ENCODE measurements at regions not wholly inside any gene's neighbourhood (a gene's known extent, or its start where the extent isn't known, plus 50 kb on each side); places are given as distances from the start of the nearest gene placed in this dataset.

GRCh38 chr2:142649581-142649980 is 227.9 kb upstream of the KYNU start:
- no peak for FAIRE-seq

More at GRCh38 chr2:142649581-142649980, 227.9 kb upstream of the KYNU start:
- H2BK5ac ChIP-seq (ENCODE audit: low read depth, low read length), result no peak overlapping the region
- H4K5ac ChIP-seq (ENCODE audit: insufficient read length, low read depth, low read length), result no peak overlapping the region
- no peak overlapping the region for H2BK20ac ChIP-seq (ENCODE audit: low read length)
- POLR2A ChIA-PET (ENCODE audit: partially characterized antibody), result no interaction called here
- no peaks in the 10 kb centered on the region for H3K27me3 ChIP-seq (replicated peaks in 1 of 4; ENCODE audit: control insufficient read depth in 3 of 4, extremely low read depth in 1 of 4, insufficient read depth in 3 of 4, low read length in 3 of 4)
- H3K79me1 ChIP-seq (ENCODE audit: low read depth, low read length), result no peaks in the 10 kb centered on the region
- H2AK5ac ChIP-seq (ENCODE audit: low read depth, low read length), result no peak overlapping the region
- no peak overlapping the region for H3K23ac ChIP-seq (ENCODE audit: insufficient read length)
- H3K56ac ChIP-seq (replicated peaks; ENCODE audit: insufficient read length, low read depth, low read length), result no peak overlapping the region
- CTCF ChIA-PET (ENCODE audit: partially characterized antibody), result interaction anchor here (0.9 kb wide), 1 partner anchor 458 kb away, joined by 3 read pairs; no protein-coding TSS in a partner anchor
- H2BK12ac ChIP-seq (ENCODE audit: low read depth, low read length), result no peak overlapping the region
- H3K79me2 ChIP-seq (ENCODE audit: control insufficient read depth in 1 of 2, insufficient read depth in 2 of 2, low read length in 2 of 2), result no peaks in the 10 kb centered on the region
- no peak overlapping the region for H3K4me2 ChIP-seq (ENCODE audit: insufficient read depth in 1 of 2, low read depth in 2 of 2, low read length in 2 of 2)
- no peak overlapping the region for H3K18ac ChIP-seq (ENCODE audit: extremely low read depth, low read length)
- no peaks in the 10 kb centered on the region for H3K23me2 ChIP-seq (ENCODE audit: low read depth, low read length)
- no peak overlapping the region for H3K4me3 ChIP-seq (ENCODE audit: extremely low read depth in 1 of 4, insufficient read depth in 2 of 4, low read depth in 3 of 4, low read length in 4 of 4)
- no peaks in the 10 kb centered on the region for H4K20me1 ChIP-seq (replicated peaks in 1 of 2; ENCODE audit: control insufficient read depth in 1 of 2, insufficient read depth in 2 of 2, low read length in 2 of 2)
- H3K9ac ChIP-seq (replicated peaks in 1 of 4; ENCODE audit: extremely low read depth in 1 of 4, low read depth in 3 of 4, low read length in 3 of 4), result no peak overlapping the region
- H3K36me3 ChIP-seq (ENCODE audit: control insufficient read depth in 2 of 4, insufficient read depth in 4 of 4, low read length in 3 of 4), result no peaks in the 10 kb centered on the region
- WGBS, 2 experiments (ENCODE audit: extremely low coverage in 1 of 2, insufficient coverage in 1 of 2, insufficient read length in 1 of 2, insufficient replicate concordance in 2 of 2, low coverage in 1 of 2, low lambda C conversion rate in 2 of 2, missing lambda C conversion rate in 1 of 2), result 93% methylated on average over 10 of the region's 12 CpGs; no CpG with 5 or more reads in 1 of the 2 experiments
- H2BK120ac ChIP-seq (replicated peaks; ENCODE audit: low read depth, low read length), result no peak overlapping the region
- no peak overlapping the region for H3K27ac ChIP-seq (ENCODE audit: low read depth, low read length)
- TF ChIP-seq HDAC6 (IDR thresholded peaks at IDR 0.05; ENCODE audit: low read depth, low read length) (no peak), TAF7 (optimal IDR thresholded peaks at IDR 0.05; ENCODE audit: borderline replicate concordance, low read depth, low read length) (no peak), NANOG (IDR thresholded peaks at IDR 0.05; ENCODE audit: insufficient read depth, low read depth, low read length, poor library complexity, severe bottlenecking) (no peak), SRF (IDR thresholded peaks at IDR 0.05; ENCODE audit: low read depth, low read length) (no peak), SP4 (IDR thresholded peaks at IDR 0.05; ENCODE audit: low read length) (no peak), MAX (IDR thresholded peaks at IDR 0.05) (no peak), KDM1A (IDR thresholded peaks at IDR 0.05; ENCODE audit: borderline replicate concordance, low read length) (no peak), GTF2F1 (IDR thresholded peaks at IDR 0.05; ENCODE audit: borderline replicate concordance, low read depth, low read length) (no peak), CHD2 (IDR thresholded peaks at IDR 0.05; ENCODE audit: low read length) (no peak), TEAD4 (IDR thresholded peaks at IDR 0.05; ENCODE audit: low read depth, low read length) (no peak), CHD1 (IDR thresholded peaks at IDR 0.05; ENCODE audit: low read depth, low read length) (no peak), MAFK (IDR thresholded peaks at IDR 0.05; ENCODE audit: low read depth, low read length) (no peak), RFX5 (IDR thresholded peaks at IDR 0.05; ENCODE audit: borderline replicate concordance, low read depth, low read length) (no peak), ASH2L (IDR thresholded peaks at IDR 0.05; ENCODE audit: low read length) (no peak), SIRT6 (IDR thresholded peaks at IDR 0.05; ENCODE audit: low read length) (no peak), RNF2 (IDR thresholded peaks at IDR 0.05; ENCODE audit: borderline replicate concordance, low read depth, low read length, missing control alignments, poor library complexity, severe bottlenecking) (no peak)
- H2AFZ ChIP-seq (ENCODE audit: low read length), result no peak overlapping the region
- H3K4ac ChIP-seq (replicated peaks; ENCODE audit: insufficient read length, low read depth, low read length), result no peak overlapping the region
- H4K91ac ChIP-seq (replicated peaks; ENCODE audit: insufficient read length, low read length), result no peak overlapping the region
- no peak overlapping the region for H4K8ac ChIP-seq (ENCODE audit: extremely low read depth, insufficient read depth, low read length)
- H3K14ac ChIP-seq (ENCODE audit: insufficient read length), result no peak overlapping the region
- DNase-seq (ENCODE audit: low read depth in 1 of 2, low spot score in 2 of 2), result no peak
- no peak overlapping the region for H2BK15ac ChIP-seq (ENCODE audit: low read length)
- no peaks in the 10 kb centered on the region for H3K4me1 ChIP-seq (replicated peaks in 1 of 4; ENCODE audit: control insufficient read depth in 3 of 4, insufficient read depth in 4 of 4, low read length in 3 of 4)
- no peaks in the 10 kb centered on the region for H3K9me3 ChIP-seq (ENCODE audit: insufficient read depth in 2 of 2, low read depth in 1 of 2, low read length in 1 of 2)

All from H1 (cell line).